CD4-positive, alpha-beta memory T cell (primary cell): ENCODE measurements at regions not wholly inside any gene's neighbourhood (a gene's known extent, or its start where the extent isn't known, plus 50 kb on each side); places are given as distances from the start of the nearest gene placed in this dataset.
"Not testable (repeated sequence)": the region's sequence is repeated elsewhere in the genome, so short reads cannot be mapped to it uniquely, and the experiment has no call there.

ENCODE experiments used
- CTCF ChIA-PET: fragments of 350-600 bp; sonication (Branson Sonifier 250); formaldehyde crosslinking; loops from one replicate; lab custom pipeline; 2021; ENCODE audit warnings: inconsistent platforms; ENCODE audit not compliant: partially characterized antibody; lab: Charles Lee
- POLR2A ChIA-PET: fragments of 350-600 bp; sonication (Branson Sonifier 250); formaldehyde crosslinking; loops from one replicate; lab custom pipeline; 2021; ENCODE audit not compliant: partially characterized antibody; lab: Charles Lee
- DNase-seq, 5 donors: peaks; one replicate each; pipeline versions ENCODE4 v3.0.0 to v3.0.0-alpha.2; 2020 to 2022; ENCODE audit warnings: mixed read lengths in 1 of 5
- H3K27ac ChIP-seq: one replicate; pipeline ENCODE4 v1.7.0; 2013; ENCODE audit warnings: low read depth, low read length
- H3K27me3 ChIP-seq: 2 replicates; pipeline ENCODE4 v1.7.0; 2013; ENCODE audit warnings: mild to moderate bottlenecking, low read length, moderate library complexity; ENCODE audit not compliant: insufficient read depth
- H3K36me3 ChIP-seq: 2 replicates; pipeline ENCODE4 v1.7.0; 2013; ENCODE audit warnings: mild to moderate bottlenecking, low read length, moderate library complexity; ENCODE audit not compliant: insufficient read depth
- H3K4me1 ChIP-seq: 2 replicates; pipeline ENCODE4 v1.7.0; 2013; ENCODE audit warnings: mild to moderate bottlenecking, low read length, moderate library complexity; ENCODE audit not compliant: insufficient read depth
- H3K4me3 ChIP-seq, 2 donors: one replicate each; pipeline ENCODE4 v1.7.0; 2013; ENCODE audit warnings: low read length in 2 of 2, mild to moderate bottlenecking in 1 of 2
- H3K9me3 ChIP-seq, 2 donors: one replicate each; pipeline ENCODE4 v1.7.0; 2013; ENCODE audit warnings: low read length in 2 of 2, control low read depth in 1 of 2; ENCODE audit not compliant: control insufficient read depth in 1 of 2
- H3K27ac Mint-ChIP-seq, 7 donors: one replicate each; pipeline ENCODE4 v1.8.0; 2020 to 2021; ENCODE audit warnings: mixed read lengths in 7 of 7, mild to moderate bottlenecking in 6 of 7, inconsistent platforms in 3 of 7, moderate library complexity in 3 of 7
- H3K27me3 Mint-ChIP-seq, 2 donors: one replicate each; pipeline ENCODE4 v1.8.0; 2020 to 2021; ENCODE audit warnings: mixed read lengths in 2 of 2
- H3K36me3 Mint-ChIP-seq, 2 donors: one replicate each; pipeline ENCODE4 v1.8.0; 2020 to 2021; ENCODE audit warnings: mixed read lengths in 2 of 2, inconsistent platforms in 1 of 2, mild to moderate bottlenecking in 1 of 2
- H3K4me1 Mint-ChIP-seq, 4 donors: one replicate each; pipeline ENCODE4 v1.8.0; 2020 to 2021; ENCODE audit warnings: mixed read lengths in 4 of 4, mild to moderate bottlenecking in 1 of 4
- H3K4me3 Mint-ChIP-seq, 8 donors: one replicate each; pipeline ENCODE4 v1.8.0; 2020 to 2021; ENCODE audit warnings: mixed read lengths in 8 of 8, mild to moderate bottlenecking in 7 of 8, moderate library complexity in 6 of 8, inconsistent platforms in 3 of 8
- H3K9me3 Mint-ChIP-seq, 8 donors: one replicate each; pipeline ENCODE4 v1.8.0; 2020 to 2021; ENCODE audit warnings: mixed read lengths in 8 of 8, mild to moderate bottlenecking in 5 of 8, inconsistent platforms in 3 of 8, moderate library complexity in 1 of 8
- intact Hi-C: fragments of 100-400 bp; cut with micrococcal nuclease; formaldehyde crosslinking; loops from one replicate; pipeline ENCODE4 v1.15.1; 2023

- POLR2A ChIA-PET, H3K27me3 Mint-ChIP-seq, DNase-seq: not testable (repeated sequence)
Observed at GRCh38 chr15:75771054-75771453, 58.4 kb upstream of the CSPG4 start.

DNA sequence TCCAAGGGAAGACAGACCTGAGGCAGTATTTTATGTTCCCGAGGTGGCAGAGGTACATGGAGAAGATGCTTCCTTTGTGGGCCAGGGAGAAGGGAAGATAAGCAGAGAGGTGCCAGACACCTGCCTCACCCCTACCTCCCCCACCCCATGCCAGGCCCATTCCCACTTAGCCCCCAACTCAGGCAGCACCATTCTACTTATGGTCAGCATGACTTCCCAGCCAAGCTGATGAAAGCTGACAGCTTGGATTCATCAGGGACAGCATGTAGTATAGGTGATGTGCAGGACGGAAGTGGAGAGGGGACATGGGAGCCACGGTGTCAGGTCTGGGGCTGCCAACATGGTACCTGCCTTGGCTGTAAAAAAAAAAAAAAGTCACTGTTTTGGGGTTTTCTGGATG lies 57.5 kb upstream of the CSPG4 start:
- H3K4me1 Mint-ChIP-seq, result no peaks in the 10 kb centered on the region
- no peaks in the 10 kb centered on the region for H3K27me3 Mint-ChIP-seq
- ChIA-PET POLR2A (no interaction called here), CTCF (no interaction called here)
- DNase-seq, result no peak
- no peak overlapping the region for H3K4me3 ChIP-seq
- H3K4me1 ChIP-seq, result no peaks in the 10 kb centered on the region
- intact Hi-C loops, result no loop called here
- H3K36me3 Mint-ChIP-seq, result no peaks in the 10 kb centered on the region
- H3K27ac ChIP-seq, result no peak overlapping the region
- H3K9me3 Mint-ChIP-seq, result peaks cover 0 to 1% (median 0%) of the 10 kb centered on the region in 8 donors
- no peaks in the 10 kb centered on the region for H3K27me3 ChIP-seq
- H3K4me3 Mint-ChIP-seq, result no peak overlapping the region
- H3K9me3 ChIP-seq, result no peaks in the 10 kb centered on the region
- H3K36me3 ChIP-seq, result no peaks in the 10 kb centered on the region
- H3K27ac Mint-ChIP-seq, result no peak overlapping the region

More at GRCh38 chr15:75771054-75771453, 58.4 kb upstream of the CSPG4 start:
- H3K27ac ChIP-seq, CTCF ChIA-PET, H3K4me1 Mint-ChIP-seq, H3K4me3 ChIP-seq, H3K4me1 ChIP-seq, H3K4me3 Mint-ChIP-seq, H3K27ac Mint-ChIP-seq, H3K9me3 ChIP-seq, H3K27me3 ChIP-seq, H3K36me3 ChIP-seq, intact Hi-C loops, H3K9me3 Mint-ChIP-seq, H3K36me3 Mint-ChIP-seq: not testable (repeated sequence)

GRCh38 chr15:75768526-75768925 lies 55.9 kb upstream of the CSPG4 start:
- H3K9me3 ChIP-seq, H3K4me3 Mint-ChIP-seq, H3K36me3 ChIP-seq, H3K27ac ChIP-seq, H3K4me1 ChIP-seq, H3K27ac Mint-ChIP-seq, DNase-seq, H3K36me3 Mint-ChIP-seq, intact Hi-C loops, H3K4me3 ChIP-seq, H3K27me3 ChIP-seq, H3K4me1 Mint-ChIP-seq, POLR2A ChIA-PET, H3K9me3 Mint-ChIP-seq, H3K27me3 Mint-ChIP-seq: not testable (repeated sequence)
- CTCF ChIA-PET, result interaction anchor here (1.0 kb wide), 1 partner anchor 9 kb away, joined by 4 read pairs; no protein-coding TSS in a partner anchor

DNA sequence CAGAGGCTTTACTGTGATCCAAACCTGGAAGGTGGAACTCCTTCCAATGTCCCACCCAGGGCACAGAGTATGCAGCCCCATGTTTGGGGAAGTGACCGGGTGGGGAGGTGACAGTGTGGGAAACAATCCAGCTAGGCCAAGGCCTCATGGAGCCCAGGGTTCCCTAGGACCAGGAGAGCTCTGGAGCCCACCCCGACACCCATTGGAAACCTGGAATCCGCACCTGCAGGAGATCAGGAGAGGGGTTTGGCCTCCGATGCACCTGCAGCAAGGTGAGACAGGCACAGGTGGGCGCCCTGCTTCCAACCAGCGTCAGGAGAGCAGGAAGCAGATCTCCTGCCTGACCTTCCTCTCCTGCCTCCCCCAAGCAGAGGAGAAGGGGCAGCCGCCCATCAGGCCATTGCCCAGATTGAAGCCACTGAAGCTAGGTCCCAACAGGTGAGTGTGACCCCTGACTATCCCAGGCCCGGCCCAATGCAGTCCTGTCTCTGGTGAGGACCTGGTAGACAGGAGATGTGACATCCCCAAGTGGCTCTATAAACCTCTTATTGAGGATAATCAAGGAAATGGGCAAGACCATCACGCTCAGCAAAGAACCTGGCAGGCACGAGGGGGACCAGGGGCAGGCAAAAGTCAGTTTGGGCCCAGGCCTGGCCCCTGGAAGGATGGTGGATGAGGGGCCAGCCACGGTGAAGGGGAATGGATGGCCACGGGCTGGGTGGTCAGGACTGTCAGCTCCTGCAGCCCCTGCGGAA lies 53.1 kb upstream of the CSPG4 start:
- H3K4me3 ChIP-seq, H3K27me3 ChIP-seq, H3K9me3 ChIP-seq, DNase-seq, POLR2A ChIA-PET, H3K36me3 ChIP-seq, H3K4me1 Mint-ChIP-seq, H3K9me3 Mint-ChIP-seq, CTCF ChIA-PET, H3K27me3 Mint-ChIP-seq, H3K4me1 ChIP-seq, H3K4me3 Mint-ChIP-seq, H3K27ac ChIP-seq, H3K36me3 Mint-ChIP-seq, intact Hi-C loops: not testable (repeated sequence)
- H3K27ac Mint-ChIP-seq, result peak overlapping the region in 1 of 7 donors; percentile 68

- H3K4me1 ChIP-seq, DNase-seq, H3K36me3 Mint-ChIP-seq, H3K4me3 ChIP-seq, H3K4me1 Mint-ChIP-seq, CTCF ChIA-PET, POLR2A ChIA-PET, H3K27ac ChIP-seq, intact Hi-C loops, H3K9me3 ChIP-seq, H3K27me3 Mint-ChIP-seq, H3K27ac Mint-ChIP-seq, H3K9me3 Mint-ChIP-seq, H3K27me3 ChIP-seq, H3K36me3 ChIP-seq, H3K4me3 Mint-ChIP-seq: not testable (repeated sequence)
Observed at GRCh38 chr15:75764845-75765550, 52.4 kb upstream of the CSPG4 start.

GRCh38 chr15:75763635-75764600 lies 51.3 kb upstream of the CSPG4 start:
- intact Hi-C loops, DNase-seq, H3K36me3 Mint-ChIP-seq, H3K27ac ChIP-seq, H3K9me3 Mint-ChIP-seq, H3K4me3 Mint-ChIP-seq, H3K27me3 Mint-ChIP-seq, CTCF ChIA-PET, H3K9me3 ChIP-seq, H3K27ac Mint-ChIP-seq, H3K4me1 ChIP-seq, H3K4me3 ChIP-seq, H3K27me3 ChIP-seq, POLR2A ChIA-PET, H3K36me3 ChIP-seq: not testable (repeated sequence)
- peaks cover 3 to 14% (median 7%) of the 10 kb centered on the region in 4 donors for H3K4me1 Mint-ChIP-seq

- no peaks in the 10 kb centered on the region for H3K9me3 Mint-ChIP-seq
- ChIA-PET POLR2A (no interaction called here), CTCF (no interaction called here)
- Histone ChIP-seq H3K27me3 (no peaks in the 10 kb centered on the region), H3K27ac (no peak overlapping the region), H3K9me3 (no peaks in the 10 kb centered on the region), H3K36me3 (no peaks in the 10 kb centered on the region), H3K4me3 (no peak overlapping the region), H3K4me1 (peaks cover 8% of the 10 kb centered on the region)
- no peak for DNase-seq
- intact Hi-C loops, result no loop called here
- H3K27me3 Mint-ChIP-seq, result peaks cover 0 to 4% of the 10 kb centered on the region in 2 donors
- H3K36me3 Mint-ChIP-seq, result no peaks in the 10 kb centered on the region
- no peak overlapping the region for H3K27ac Mint-ChIP-seq
- H3K4me3 Mint-ChIP-seq, result no peak overlapping the region
- H3K4me1 Mint-ChIP-seq, result peaks cover 3 to 20% (median 10%) of the 10 kb centered on the region in 4 donors
Observed at GRCh38 chr15:75763137-75763611, 50.5 kb upstream of the CSPG4 start.
